Panc1 (cell line): ENCODE measurements at regions not wholly inside any gene's neighbourhood (a gene's known extent, or its start where the extent isn't known, plus 50 kb on each side); places are given as distances from the start of the nearest gene placed in this dataset.

Experiments
- CTCF ChIP-seq: fragments of 450-650 bp; IDR thresholded peaks from 2 replicates; pipeline ENCODE4 v1.5.1; 2017; ENCODE audit warnings: mild to moderate bottlenecking
- POLR2AphosphoS5 ChIP-seq: IDR thresholded peaks from 2 replicates; pipeline ENCODE4 v1.6.1; 2012; ENCODE audit warnings: mild to moderate bottlenecking, low read depth, low read length, moderate library complexity
- REST ChIP-seq, 2 experiments: IDR thresholded peaks; 2 replicates each; pipeline ENCODE4 v1.6.1; 2011 to 2012; ENCODE audit warnings: low read depth in 2 of 2, control low read depth in 1 of 2, low read length in 1 of 2, mild to moderate bottlenecking in 1 of 2, moderate library complexity in 1 of 2; ENCODE audit not compliant: insufficient read depth in 1 of 2
- SIN3A ChIP-seq: IDR thresholded peaks from 2 replicates; pipeline ENCODE4 v1.6.1; 2012; ENCODE audit warnings: low read depth, mild to moderate bottlenecking, low read length, moderate library complexity, borderline replicate concordance; ENCODE audit not compliant: insufficient read depth

GRCh38 chrX:455199-455598, 68.5 kb upstream of the PPP2R3B start:
- TF ChIP-seq CTCF: no peak
- no peak for TF ChIP-seq POLR2AphosphoS5
- no peak for TF ChIP-seq REST (IDR thresholded peaks at IDR 0.05; ENCODE audit: insufficient read depth in 1 of 2, low read depth in 2 of 2, low read length in 1 of 2)
- no peak for TF ChIP-seq SIN3A
